ENCODE measurements at regions not wholly inside any gene's neighbourhood (a gene's known extent, or its start where the extent isn't known, plus 50 kb on each side); places are given as distances from the start of the nearest gene placed in this dataset.

DNA sequence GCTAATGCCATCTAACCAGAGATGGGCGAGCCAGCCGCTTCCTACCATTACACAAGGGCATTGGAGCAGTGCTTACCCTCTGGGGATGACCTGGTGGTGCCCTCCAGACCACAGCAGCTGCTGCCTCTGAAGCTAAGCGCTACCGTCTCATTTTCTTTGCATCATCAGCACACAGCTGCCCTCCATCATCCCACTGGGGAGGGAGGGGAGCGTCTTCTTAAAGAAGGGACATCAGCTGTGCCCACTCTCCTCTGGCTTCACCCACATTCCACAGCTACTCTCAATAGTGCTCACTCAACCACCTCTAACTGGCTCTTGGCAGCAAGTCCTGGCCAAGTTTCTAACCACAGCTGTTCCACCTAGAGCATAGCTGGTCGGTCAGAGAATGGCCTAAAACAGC lies 503.4 kb downstream of the NFIB start:
- H2AFZ ChIP-seq (ENCODE audit: low read length): no peak overlapping the region
- H3K23me2 ChIP-seq (ENCODE audit: insufficient read length, low read depth, low read length, poor library complexity, severe bottlenecking): no peaks in the 10 kb centered on the region
- DNase-seq: no peak
- WGBS (ENCODE audit: extremely low coverage, insufficient read length, low lambda C conversion rate): no CpG with 5 or more reads among the region's 6 CpGs
- H3K4me1 Mint-ChIP-seq: 0 out of 4 replicates have a peak, but pooled peaks cover 0 to 2% of the 10 kb centered on the region in 2 experiments
- no peaks in the 10 kb centered on the region for H3K9me3 Mint-ChIP-seq
- H4K5ac ChIP-seq (ENCODE audit: insufficient read length, low read depth, low read length): no peak overlapping the region
- no peak overlapping the region for H3K4me3 Mint-ChIP-seq
- H4K91ac ChIP-seq (ENCODE audit: insufficient read length, low read depth, low read length): no peak overlapping the region
- no peak overlapping the region for H3K27ac ChIP-seq (ENCODE audit: insufficient read length, low read depth, low read length)
- no peak overlapping the region for H3K27ac Mint-ChIP-seq
- H2BK15ac ChIP-seq (ENCODE audit: low read depth, low read length): no peak overlapping the region
- no peak overlapping the region for H3K4me2 ChIP-seq (ENCODE audit: insufficient read depth, insufficient read length, low read length)
- H3K79me2 ChIP-seq (ENCODE audit: insufficient read depth, low read length): no peaks in the 10 kb centered on the region
- no peak overlapping the region for H3K14ac ChIP-seq (ENCODE audit: insufficient read depth, low read length)
- no peak overlapping the region for H3T11ph ChIP-seq (ENCODE audit: low read length)
- no peaks in the 10 kb centered on the region for H3K36me3 Mint-ChIP-seq (ENCODE audit: insufficient read depth in 1 of 3, low read depth in 3 of 3)
- no peak overlapping the region for H2BK12ac ChIP-seq (ENCODE audit: insufficient read length, low read depth, low read length)
- no peak overlapping the region for H2BK5ac ChIP-seq (ENCODE audit: insufficient read length, low read length)
- H2BK20ac ChIP-seq (ENCODE audit: low read depth, low read length, poor library complexity, severe bottlenecking): no peak overlapping the region
- H3K56ac ChIP-seq (ENCODE audit: insufficient read length, low read depth, low read length): no peak overlapping the region
- H3K4me1 ChIP-seq (ENCODE audit: insufficient read depth, low read length): no peaks in the 10 kb centered on the region
- H3K4ac ChIP-seq (ENCODE audit: low read depth, low read length): no peak overlapping the region
- no peak overlapping the region for H3K23ac ChIP-seq (ENCODE audit: insufficient read length, low read depth, low read length)
- no peak overlapping the region for H2AK5ac ChIP-seq (ENCODE audit: insufficient read length, low read length)
- H3K18ac ChIP-seq (ENCODE audit: insufficient read length, low read depth, low read length): no peak overlapping the region
- no peaks in the 10 kb centered on the region; the same call in 1 of the 2 replicates for H3K27me3 ChIP-seq (ENCODE audit: insufficient read depth, low read length)
- TF ChIP-seq CTCF (conservative IDR thresholded peaks at IDR 0.05): no peak
- no peak overlapping the region for H4K8ac ChIP-seq (replicated peaks; ENCODE audit: insufficient read length, low read depth, low read length)
- H3K9me3 ChIP-seq (ENCODE audit: control insufficient read depth, low read depth, low read length): no peaks in the 10 kb centered on the region
- H4K20me1 ChIP-seq (ENCODE audit: control insufficient read depth, insufficient read depth, insufficient read length): no peaks in the 10 kb centered on the region
- H2BK120ac ChIP-seq (ENCODE audit: low read depth, low read length, poor library complexity, severe bottlenecking): no peak overlapping the region
- H3K9ac ChIP-seq (ENCODE audit: extremely low read depth, insufficient read length, low read length): no peak overlapping the region
- no peaks in the 10 kb centered on the region for H3K79me1 ChIP-seq (ENCODE audit: insufficient read depth, low read depth, low read length, poor library complexity, severe bottlenecking)
- H3K27me3 Mint-ChIP-seq (ENCODE audit: low read depth): no peaks in the 10 kb centered on the region; the same call in 1 of the 2 replicates
